ENCODE measurements at regions not wholly inside any gene's neighbourhood (a gene's known extent, or its start where the extent isn't known, plus 50 kb on each side); places are given as distances from the start of the nearest gene placed in this dataset.
"Not testable (repeated sequence)": the region's sequence is repeated elsewhere in the genome, so short reads cannot be mapped to it uniquely, and the experiment has no call there.

- Mint-ChIP-seq H3K4me3 (no peak overlapping the region), H3K36me3 (ENCODE audit: low read depth) (no peaks in the 10 kb centered on the region), H3K4me1 (ENCODE audit: low read depth) (no peaks in the 10 kb centered on the region), H3K9me3 (peaks cover 7% of the 10 kb centered on the region), H3K27me3 (no peaks in the 10 kb centered on the region), H3K27ac (no peak overlapping the region)
- intact Hi-C loops (cut with micrococcal nuclease), result no loop called here
These were observed 445.6 kb upstream of the MIS18BP1 start for GRCh38 chr14:45698462-45699134.

DNA sequence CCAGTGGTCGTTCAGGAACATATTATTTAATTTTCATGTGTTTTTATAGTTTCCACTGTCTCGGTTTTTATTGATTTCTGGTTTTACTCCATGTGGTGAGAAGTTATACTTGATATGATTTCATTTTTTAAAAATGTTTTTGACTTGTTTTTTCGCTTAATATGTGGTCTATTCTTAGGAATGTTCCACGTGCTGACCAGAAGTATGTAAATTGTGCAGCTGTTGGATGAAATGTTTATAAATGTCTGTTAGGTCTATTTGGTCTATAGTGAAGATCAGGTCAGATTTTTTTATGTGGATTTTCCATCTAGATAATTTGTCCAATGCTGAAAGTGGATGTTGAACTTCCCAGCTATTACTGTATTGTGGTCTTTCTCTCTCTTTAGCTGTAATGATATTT is 433.8 kb upstream of the MIS18BP1 start:
- no peaks in the 10 kb centered on the region for H3K36me3 Mint-ChIP-seq (ENCODE audit: low read depth)
- H3K27ac Mint-ChIP-seq, result no peak overlapping the region
- intact Hi-C loops (cut with micrococcal nuclease), result no loop called here
- H3K9me3 Mint-ChIP-seq, result peaks cover 60% of the 10 kb centered on the region
- no peaks in the 10 kb centered on the region for H3K4me1 Mint-ChIP-seq (ENCODE audit: low read depth)
- H3K27me3 Mint-ChIP-seq, result no peaks in the 10 kb centered on the region
- no peak overlapping the region for H3K4me3 Mint-ChIP-seq

DNA sequence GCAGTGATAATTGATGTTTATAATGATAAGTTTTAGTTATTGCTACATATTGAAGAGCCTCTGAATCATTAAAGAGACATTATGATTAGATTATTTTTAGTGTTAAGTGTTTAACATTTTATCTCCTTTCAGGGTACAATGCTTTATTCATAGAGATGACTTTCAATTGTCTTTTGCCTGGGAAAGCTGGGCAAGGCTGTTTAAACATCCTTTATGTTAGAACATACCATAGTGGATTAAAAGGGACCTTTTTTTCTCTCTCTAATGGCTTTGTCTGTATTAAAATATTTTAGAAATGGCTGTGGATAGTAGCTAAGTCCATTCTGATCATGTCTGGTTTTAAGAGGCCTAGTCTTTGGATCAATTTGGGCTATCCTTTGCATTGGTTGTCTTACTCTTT is 427.5 kb upstream of the MIS18BP1 start:
- H3K27ac Mint-ChIP-seq, result no peak overlapping the region
- no peak overlapping the region for H3K4me3 Mint-ChIP-seq
- H3K9me3 Mint-ChIP-seq, result peaks cover 16% of the 10 kb centered on the region
- no peaks in the 10 kb centered on the region for H3K36me3 Mint-ChIP-seq (ENCODE audit: low read depth)
- H3K27me3 Mint-ChIP-seq, result no peaks in the 10 kb centered on the region
- H3K4me1 Mint-ChIP-seq (ENCODE audit: low read depth), result no peaks in the 10 kb centered on the region
- intact Hi-C loops (cut with micrococcal nuclease), result no loop called here

DNA sequence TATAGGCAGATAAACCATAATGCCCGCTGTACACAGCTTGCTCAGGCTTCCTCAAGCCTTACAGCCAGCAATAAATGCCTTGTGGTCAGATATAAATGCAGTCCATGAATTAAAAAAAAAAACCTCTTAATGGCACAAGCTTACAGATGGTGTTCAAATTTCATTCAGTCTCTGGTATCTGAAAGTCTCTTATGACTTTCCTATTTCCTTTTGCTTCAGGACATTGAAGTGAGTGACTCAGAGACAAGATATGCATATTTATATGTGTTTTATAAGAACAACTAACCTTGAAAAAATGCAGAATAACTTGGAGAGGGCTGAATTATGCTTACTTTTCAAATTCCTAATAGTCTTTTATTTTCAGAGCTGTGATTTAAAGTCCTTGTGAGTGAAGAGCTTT is 426.9 kb upstream of the MIS18BP1 start:
- H3K4me1 Mint-ChIP-seq (ENCODE audit: low read depth), result no peaks in the 10 kb centered on the region
- intact Hi-C loops (cut with micrococcal nuclease), result no loop called here

GRCh38 chr14:45678163-45678562 is 425.2 kb upstream of the MIS18BP1 start:
- Mint-ChIP-seq H3K4me1 (ENCODE audit: low read depth) (no peaks in the 10 kb centered on the region), H3K9me3 (no peaks in the 10 kb centered on the region), H3K4me3 (no peak overlapping the region), H3K27me3 (no peaks in the 10 kb centered on the region), H3K27ac (no peak overlapping the region), H3K36me3 (ENCODE audit: low read depth) (no peaks in the 10 kb centered on the region)
- intact Hi-C loops (cut with micrococcal nuclease), result no loop called here

More for the DNA sequence above, 426.9 kb upstream of the MIS18BP1 start:
- Mint-ChIP-seq H3K36me3 (ENCODE audit: low read depth) (no peaks in the 10 kb centered on the region), H3K27ac (no peak overlapping the region), H3K27me3 (no peaks in the 10 kb centered on the region), H3K9me3 (peaks cover 16% of the 10 kb centered on the region), H3K4me3 (no peak overlapping the region)

DNA sequence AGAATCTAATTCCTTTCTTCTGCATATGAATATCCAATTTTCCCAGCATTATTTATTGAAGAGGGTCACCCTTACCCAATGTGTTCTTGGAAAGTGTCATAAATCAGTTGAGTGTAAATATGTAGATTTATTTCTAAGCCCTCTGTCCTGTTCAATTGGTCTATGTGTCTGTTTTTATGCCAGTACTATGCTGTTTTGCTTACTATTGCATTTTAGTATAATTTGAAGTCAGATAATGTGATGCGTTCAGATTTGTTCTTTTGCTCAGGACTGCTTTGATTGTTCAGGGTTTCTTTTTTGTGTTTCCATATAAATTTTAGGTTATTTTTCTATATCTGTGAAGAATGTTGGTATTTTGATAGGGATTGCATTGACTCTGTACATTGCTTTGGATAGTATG is 420.4 kb upstream of the MIS18BP1 start:
- no peak overlapping the region for H3K4me3 Mint-ChIP-seq
- no peak overlapping the region for H3K27ac Mint-ChIP-seq
- H3K4me1 Mint-ChIP-seq (ENCODE audit: low read depth), result no peaks in the 10 kb centered on the region
- H3K36me3 Mint-ChIP-seq (ENCODE audit: low read depth), result no peaks in the 10 kb centered on the region
- intact Hi-C loops (cut with micrococcal nuclease), result no loop called here
- peaks cover 8% of the 10 kb centered on the region for H3K9me3 Mint-ChIP-seq
- no peaks in the 10 kb centered on the region for H3K27me3 Mint-ChIP-seq

GRCh38 chr14:45664668-45665356 is 411.8 kb upstream of the MIS18BP1 start:
- no peaks in the 10 kb centered on the region for H3K27me3 Mint-ChIP-seq
- H3K9me3 Mint-ChIP-seq, result peaks cover 48% of the 10 kb centered on the region

DNA sequence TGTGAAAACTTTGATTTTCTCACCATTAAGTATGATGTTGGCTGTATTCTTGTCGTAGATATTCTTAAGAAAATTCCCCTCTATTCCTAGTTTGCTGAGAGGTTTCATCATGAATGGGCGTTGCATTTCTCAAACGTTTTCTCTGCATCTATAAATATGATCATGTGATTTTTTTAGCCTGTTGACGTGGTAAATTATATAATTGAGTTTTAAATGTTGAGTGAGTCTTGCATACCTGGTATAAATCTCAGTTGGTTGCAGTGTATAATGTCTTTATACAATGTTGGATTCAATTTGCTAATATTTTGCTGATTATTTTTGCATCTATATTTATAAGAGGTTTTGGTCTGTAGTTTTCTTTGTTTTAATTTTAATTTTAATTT is 405.9 kb upstream of the MIS18BP1 start:
- Mint-ChIP-seq H3K4me3 (no peak overlapping the region), H3K27me3 (no peaks in the 10 kb centered on the region), H3K36me3 (ENCODE audit: low read depth) (no peaks in the 10 kb centered on the region), H3K9me3 (peaks cover 28% of the 10 kb centered on the region), H3K4me1 (ENCODE audit: low read depth) (no peaks in the 10 kb centered on the region), H3K27ac (no peak overlapping the region)
- intact Hi-C loops (cut with micrococcal nuclease), result no loop called here

More at GRCh38 chr14:45664668-45665356, 411.8 kb upstream of the MIS18BP1 start:
- no peaks in the 10 kb centered on the region for H3K36me3 Mint-ChIP-seq (ENCODE audit: low read depth)
- no peaks in the 10 kb centered on the region for H3K4me1 Mint-ChIP-seq (ENCODE audit: low read depth)
- no peak overlapping the region for H3K4me3 Mint-ChIP-seq
- intact Hi-C loops (cut with micrococcal nuclease), result no loop called here
- H3K27ac Mint-ChIP-seq, result no peak overlapping the region

DNA sequence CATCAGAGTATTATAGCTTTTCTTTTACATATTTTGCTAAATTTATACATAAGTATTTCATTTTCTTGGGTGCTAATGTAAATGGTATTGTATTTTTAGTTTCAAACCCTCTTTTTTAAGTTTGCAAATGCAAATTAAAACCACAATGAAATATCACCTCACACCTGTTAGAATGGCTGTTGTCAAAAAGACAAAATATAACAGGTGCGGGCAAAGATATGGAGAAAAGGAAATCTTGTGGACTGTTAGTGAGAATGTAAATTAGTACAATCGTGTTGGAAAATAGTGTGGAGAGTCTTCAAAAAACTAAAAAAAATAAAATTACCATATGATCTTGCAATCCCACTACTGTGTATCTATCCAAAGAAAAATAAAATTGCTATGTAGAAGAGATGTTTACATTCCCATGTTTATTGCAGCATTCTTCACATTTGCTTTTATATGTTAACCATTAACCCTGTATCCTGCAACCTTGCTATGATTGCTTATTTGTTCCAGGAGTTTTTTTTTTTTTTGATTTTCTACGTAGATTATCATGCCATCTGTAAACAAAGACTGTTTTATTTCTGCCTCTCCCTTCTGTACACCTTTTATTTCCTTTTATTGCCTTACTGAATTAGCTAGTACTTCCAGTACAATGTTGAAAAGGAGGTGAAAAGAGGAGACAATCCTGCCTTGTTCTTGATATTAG is 405.4 kb upstream of the MIS18BP1 start:
- Mint-ChIP-seq H3K9me3 (peaks cover 22% of the 10 kb centered on the region), H3K27me3 (no peaks in the 10 kb centered on the region), H3K4me1 (ENCODE audit: low read depth) (no peaks in the 10 kb centered on the region), H3K27ac (no peak overlapping the region), H3K36me3 (ENCODE audit: low read depth) (no peaks in the 10 kb centered on the region), H3K4me3 (no peak overlapping the region)
- intact Hi-C loops (cut with micrococcal nuclease), result no loop called here

GRCh38 chr14:45651890-45652289 is 398.9 kb upstream of the MIS18BP1 start:
- Mint-ChIP-seq H3K36me3 (ENCODE audit: low read depth) (no peaks in the 10 kb centered on the region), H3K9me3 (peaks cover 15% of the 10 kb centered on the region), H3K4me3 (no peak overlapping the region), H3K27ac (no peak overlapping the region), H3K4me1 (ENCODE audit: low read depth) (no peaks in the 10 kb centered on the region), H3K27me3 (no peaks in the 10 kb centered on the region)
- intact Hi-C loops (cut with micrococcal nuclease), result no loop called here

GRCh38 chr14:45650754-45651153 is 397.8 kb upstream of the MIS18BP1 start:
- H3K27ac Mint-ChIP-seq, result no peak overlapping the region
- H3K27me3 Mint-ChIP-seq, result no peaks in the 10 kb centered on the region
- no peak overlapping the region for H3K4me3 Mint-ChIP-seq
- H3K4me1 Mint-ChIP-seq (ENCODE audit: low read depth), result no peaks in the 10 kb centered on the region
- peaks cover 15% of the 10 kb centered on the region for H3K9me3 Mint-ChIP-seq
- no peaks in the 10 kb centered on the region for H3K36me3 Mint-ChIP-seq (ENCODE audit: low read depth)
- intact Hi-C loops (cut with micrococcal nuclease), result no loop called here

GRCh38 chr14:45649051-45649450 is 396.0 kb upstream of the MIS18BP1 start:
- H3K4me1 Mint-ChIP-seq (ENCODE audit: low read depth), result no peaks in the 10 kb centered on the region
- no peak overlapping the region for H3K4me3 Mint-ChIP-seq
- no peak overlapping the region for H3K27ac Mint-ChIP-seq
- no peaks in the 10 kb centered on the region for H3K36me3 Mint-ChIP-seq (ENCODE audit: low read depth)
- H3K9me3 Mint-ChIP-seq, result peaks cover 15% of the 10 kb centered on the region
- H3K27me3 Mint-ChIP-seq, result no peaks in the 10 kb centered on the region
- intact Hi-C loops (cut with micrococcal nuclease), result no loop called here

GRCh38 chr14:45641541-45641940 is 388.5 kb upstream of the MIS18BP1 start:
- intact Hi-C loops (cut with micrococcal nuclease), result no loop called here
- H3K9me3 Mint-ChIP-seq, result peaks cover 39% of the 10 kb centered on the region
- H3K4me3 Mint-ChIP-seq, result no peak overlapping the region
- H3K27ac Mint-ChIP-seq, result no peak overlapping the region
- no peaks in the 10 kb centered on the region for H3K27me3 Mint-ChIP-seq
- no peaks in the 10 kb centered on the region for H3K36me3 Mint-ChIP-seq (ENCODE audit: low read depth)
- H3K4me1 Mint-ChIP-seq (ENCODE audit: low read depth), result no peaks in the 10 kb centered on the region

GRCh38 chr14:45634651-45635441 is 381.8 kb upstream of the MIS18BP1 start:
- H3K4me1 Mint-ChIP-seq (ENCODE audit: low read depth); H3K36me3 Mint-ChIP-seq (ENCODE audit: low read depth); H3K4me3 Mint-ChIP-seq; intact Hi-C loops (cut with micrococcal nuclease); H3K27me3 Mint-ChIP-seq; H3K27ac Mint-ChIP-seq: not testable (repeated sequence)
- peaks cover 51% of the 10 kb centered on the region for H3K9me3 Mint-ChIP-seq
